SK-N-SH treated with all-trans-retinoic acid at 6 μM for 48 hours (cell line): ENCODE measurements at regions not wholly inside any gene's neighbourhood (a gene's known extent, or its start where the extent isn't known, plus 50 kb on each side); places are given as distances from the start of the nearest gene placed in this dataset.

Source experiments
- ARNTL ChIP-seq: fragments of 450-650 bp; formaldehyde crosslinking; IDR thresholded peaks from 2 replicates; pipeline ENCODE4 v1.5.0; 2020; ENCODE audit warnings: low read depth, mild to moderate bottlenecking, moderate library complexity, borderline replicate concordance
- OSR1 ChIP-seq: fragments of 250-450 bp; sonication (Bioruptor Pico); IDR thresholded peaks from 2 replicates; pipeline ENCODE4 v1.8.0; 2022; ENCODE audit warnings: moderate library complexity, mild to moderate bottlenecking, inconsistent platforms
- POU6F1 ChIP-seq: fragments of 250-450 bp; sonication (Bioruptor Pico); IDR thresholded peaks from 2 replicates; pipeline ENCODE4 v1.8.0; 2021; ENCODE audit warnings: low read depth, mild to moderate bottlenecking, moderate library complexity, borderline replicate concordance
- TOX ChIP-seq: fragments of 250-450 bp; sonication (Bioruptor Pico); IDR thresholded peaks from 2 replicates; pipeline ENCODE4 v1.8.0; 2021; ENCODE audit warnings: mild to moderate bottlenecking, moderate library complexity, borderline replicate concordance
- ZFP3 ChIP-seq: fragments of 250-450 bp; sonication (Bioruptor Pico); IDR thresholded peaks from 2 replicates; pipeline ENCODE4 v1.5.0; 2020; ENCODE audit warnings: mild to moderate bottlenecking, moderate library complexity
- ZNF8 ChIP-seq: fragments of 450-650 bp; formaldehyde crosslinking; IDR thresholded peaks from 2 replicates; pipeline ENCODE4 v1.5.0; 2020; ENCODE audit warnings: mild to moderate bottlenecking, moderate library complexity

- TF ChIP-seq ZNF8 (CRISPR knock-in tag) (no peak), ARNTL (CRISPR knock-in tag) (no peak), OSR1 (CRISPR knock-in tag) (no peak), ZFP3 (CRISPR knock-in tag) (no peak), TOX (no peak), POU6F1 (no peak)
Observed at GRCh38 chr5:82661462-82661861, 383.3 kb upstream of the RPS23 start.
